PC-9 (cell line): ENCODE measurements at regions not wholly inside any gene's neighbourhood (a gene's known extent, or its start where the extent isn't known, plus 50 kb on each side); places are given as distances from the start of the nearest gene placed in this dataset.

Experiments
- CTCF ChIP-seq: fragments of 200-600 bp; sonication (generic); conservative IDR thresholded peaks from 2 replicates; pipeline ENCODE4 v1.6.1; 2017; ENCODE audit warnings: mixed run types, antibody characterized with exemption, mild to moderate bottlenecking, moderate library complexity
- EZH2 ChIP-seq: fragments of 200-600 bp; sonication (generic); IDR thresholded peaks from 2 replicates; pipeline ENCODE4 v1.8.0; 2017; ENCODE audit warnings: antibody characterized with exemption, low read depth

- TF ChIP-seq CTCF (no peak), EZH2 (no peak)
Measured at GRCh38 chr3:152609891-152610290, 225.0 kb upstream of the P2RY1 start.
